BLaER1 treated with 17β-estradiol and CSF1 and Interleukin-3, amounts not matched to agents 10 nM and 100 nM (cell line): ENCODE measurements at regions not wholly inside any gene's neighbourhood (a gene's known extent, or its start where the extent isn't known, plus 50 kb on each side); places are given as distances from the start of the nearest gene placed in this dataset.

Experiments used
- H3K27ac ChIP-seq, 11 experiments: shearing (Covaris generic); formaldehyde crosslinking; 2 replicates each; pipeline ENCODE4 v1.8.1; 2022
- H3K27me3 ChIP-seq, 11 experiments: shearing (Covaris generic); formaldehyde crosslinking; 2 replicates each; pipeline ENCODE4 v1.8.1; 2022
- H3K36me3 ChIP-seq, 11 experiments: shearing (Covaris generic); formaldehyde crosslinking; 2 replicates each; pipeline ENCODE4 v1.8.1; 2022
- H3K4me1 ChIP-seq, 10 experiments: shearing (Covaris generic); formaldehyde crosslinking; 2 replicates each; pipeline ENCODE4 v1.8.1; 2022
- H3K4me2 ChIP-seq, 11 experiments: shearing (Covaris generic); formaldehyde crosslinking; 2 replicates each; pipeline ENCODE4 v1.8.1; 2022
- H3K4me3 ChIP-seq, 10 experiments: shearing (Covaris generic); formaldehyde crosslinking; 2 replicates each; pipeline ENCODE4 v1.8.1; 2022
- H3K9ac ChIP-seq, 11 experiments: shearing (Covaris generic); formaldehyde crosslinking; 2 replicates each; pipeline ENCODE4 v1.8.1; 2022
- H3K9me3 ChIP-seq, 11 experiments: shearing (Covaris generic); formaldehyde crosslinking; replicated peaks in 1 of 11; 2 replicates each; pipeline ENCODE4 v1.8.1; 2022
- H4K20me1 ChIP-seq, 11 experiments: shearing (Covaris generic); formaldehyde crosslinking; 2 replicates each; pipeline ENCODE4 v1.8.1; 2022
- Cebpa-rat ChIP-seq, 11 experiments: shearing (Covaris generic); IDR thresholded peaks; 2 replicates each; pipeline ENCODE4 v1.8.1; 2022

DNA sequence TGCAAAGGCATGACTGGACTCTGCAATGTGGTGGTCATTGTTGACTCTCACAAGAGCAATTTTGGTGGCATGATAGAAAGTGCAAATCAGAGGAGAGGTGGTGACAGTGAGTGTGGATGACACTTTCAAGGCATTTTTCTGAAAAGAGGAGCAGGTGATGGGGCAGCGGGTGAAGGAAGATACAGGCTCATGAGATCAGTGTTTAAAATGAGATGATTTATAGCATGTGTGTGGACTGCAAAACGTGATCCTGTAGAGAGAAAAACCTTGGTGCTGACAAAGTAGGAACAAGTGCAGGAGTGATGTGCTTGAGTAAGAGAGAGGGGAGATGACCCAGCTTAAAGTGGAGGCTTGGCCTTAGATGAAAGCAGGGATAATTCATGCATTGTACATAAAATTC, 171.2 kb upstream of the PPP2R2B start:
- no peak overlapping the region for H3K4me3 ChIP-seq
- H3K27ac ChIP-seq = no peak overlapping the region
- peaks cover 0 to 20% (median 0%) of the 10 kb centered on the region in 10 experiments; a peak in 7 of 20 replicates for H3K4me1 ChIP-seq
- no peaks in the 10 kb centered on the region for H3K9me3 ChIP-seq
- TF ChIP-seq Cebpa-rat (IDR thresholded peaks at IDR 0.05) = no peak
- H4K20me1 ChIP-seq = 0 out of 22 replicates have a peak, but pooled peaks cover 0 to 5% (median 0%) of the 10 kb centered on the region in 11 experiments
- no peaks in the 10 kb centered on the region for H3K27me3 ChIP-seq
- H3K36me3 ChIP-seq = no peaks in the 10 kb centered on the region
- no peak overlapping the region for H3K9ac ChIP-seq
- no peak overlapping the region for H3K4me2 ChIP-seq

DNA sequence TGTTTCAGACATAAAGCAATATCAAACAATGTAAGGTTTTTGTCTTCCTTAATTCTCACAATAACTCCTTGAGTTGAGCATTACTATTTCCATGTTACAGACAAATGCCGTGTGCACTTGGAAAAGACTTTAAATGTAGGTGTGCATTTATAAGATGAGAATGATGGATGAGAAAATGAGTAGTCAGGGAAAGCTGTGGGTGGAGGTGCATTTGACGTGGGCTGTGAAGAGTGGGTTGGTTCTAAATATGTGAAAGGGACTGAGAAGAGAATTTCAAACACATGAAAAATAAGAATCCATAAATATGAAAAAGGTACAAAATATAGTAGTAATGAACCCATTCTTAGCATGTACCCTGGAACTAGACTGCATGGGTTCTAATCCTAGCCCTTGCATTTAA, 171.6 kb upstream of the PPP2R2B start:
- Histone ChIP-seq H3K4me1 (peaks cover 0 to 20% (median 0%) of the 10 kb centered on the region in 10 experiments; a peak in 7 of 20 replicates), H3K36me3 (no peaks in the 10 kb centered on the region)

DNA sequence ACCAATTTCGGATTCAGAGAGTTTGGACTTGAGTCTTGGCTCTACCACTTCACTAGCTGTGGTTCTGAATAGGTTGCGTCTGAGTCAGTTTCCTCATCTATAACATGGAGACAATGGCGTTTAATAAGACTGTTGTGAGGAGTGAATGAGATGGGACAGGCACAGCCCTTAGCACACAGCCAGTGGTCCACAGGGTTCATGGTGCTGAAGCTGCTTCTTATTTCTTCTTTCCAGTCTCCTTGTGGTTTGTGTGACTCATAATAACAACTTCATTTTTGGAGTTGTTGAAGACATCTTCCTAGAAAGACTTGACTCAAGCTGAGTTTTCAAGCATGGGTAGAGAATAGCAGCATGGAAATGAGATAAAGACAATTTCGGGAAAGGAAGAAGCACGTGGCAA, 172.6 kb upstream of the PPP2R2B start:
- TF ChIP-seq Cebpa-rat (IDR thresholded peaks at IDR 0.05) = no peak
- 0 out of 22 replicates have a peak, but pooled peaks cover 0 to 5% (median 0%) of the 10 kb centered on the region in 11 experiments for H4K20me1 ChIP-seq
- peaks cover 0 to 20% (median 0%) of the 10 kb centered on the region in 10 experiments; a peak in 7 of 20 replicates for H3K4me1 ChIP-seq
- peak overlapping the region in 3 of 11 experiments; percentile 12 to 70 (median 46); a peak in 4 of 22 replicates for H3K4me2 ChIP-seq
- H3K36me3 ChIP-seq = no peaks in the 10 kb centered on the region
- H3K4me3 ChIP-seq = no peak overlapping the region
- no peak overlapping the region for H3K27ac ChIP-seq
- H3K27me3 ChIP-seq = no peaks in the 10 kb centered on the region
- no peaks in the 10 kb centered on the region for H3K9me3 ChIP-seq
- H3K9ac ChIP-seq = no peak overlapping the region

More for the DNA sequence above, 171.6 kb upstream of the PPP2R2B start:
- H3K4me2 ChIP-seq = no peak overlapping the region
- H3K9ac ChIP-seq = no peak overlapping the region
- 0 out of 22 replicates have a peak, but pooled peaks cover 0 to 5% (median 0%) of the 10 kb centered on the region in 11 experiments for H4K20me1 ChIP-seq
- no peak overlapping the region for H3K27ac ChIP-seq
- H3K4me3 ChIP-seq = no peak overlapping the region
- H3K9me3 ChIP-seq = no peaks in the 10 kb centered on the region
- no peaks in the 10 kb centered on the region for H3K27me3 ChIP-seq
- TF ChIP-seq Cebpa-rat (IDR thresholded peaks at IDR 0.05) = no peak

DNA sequence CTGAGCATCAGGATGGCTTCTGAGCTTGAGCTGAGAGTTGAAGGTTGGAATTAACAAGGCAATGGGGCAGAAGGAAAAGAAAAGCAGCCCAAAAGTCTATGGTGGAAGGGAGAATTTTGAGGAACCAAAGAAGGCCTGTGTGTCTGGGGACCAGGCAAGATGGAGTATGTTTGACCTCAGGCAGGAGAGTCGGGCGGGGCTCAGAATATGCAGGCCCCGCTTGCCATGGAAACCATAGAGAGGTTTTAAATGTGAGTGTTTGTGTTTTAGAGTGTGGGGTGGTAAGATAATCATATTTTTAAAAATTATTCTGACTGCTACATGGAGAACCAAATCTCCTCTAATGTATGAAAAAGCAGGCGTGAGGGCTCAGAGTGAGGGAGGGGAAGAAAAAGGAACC, 174.0 kb upstream of the PPP2R2B start:
- H3K4me1 ChIP-seq = peaks cover 0 to 20% (median 0%) of the 10 kb centered on the region in 10 experiments; a peak in 7 of 20 replicates
- TF ChIP-seq Cebpa-rat (IDR thresholded peaks at IDR 0.05) = no peak
- H3K9me3 ChIP-seq = no peaks in the 10 kb centered on the region
- no peak overlapping the region for H3K4me3 ChIP-seq
- H3K27me3 ChIP-seq = no peaks in the 10 kb centered on the region
- H4K20me1 ChIP-seq = 0 out of 22 replicates have a peak, but pooled peaks cover 0 to 5% (median 0%) of the 10 kb centered on the region in 11 experiments
- no peaks in the 10 kb centered on the region for H3K36me3 ChIP-seq
- no peak overlapping the region for H3K9ac ChIP-seq
- no peak overlapping the region for H3K27ac ChIP-seq
- peak overlapping the region in 2 of 11 experiments; percentile 46 to 70; a peak in 4 of 22 replicates for H3K4me2 ChIP-seq

DNA sequence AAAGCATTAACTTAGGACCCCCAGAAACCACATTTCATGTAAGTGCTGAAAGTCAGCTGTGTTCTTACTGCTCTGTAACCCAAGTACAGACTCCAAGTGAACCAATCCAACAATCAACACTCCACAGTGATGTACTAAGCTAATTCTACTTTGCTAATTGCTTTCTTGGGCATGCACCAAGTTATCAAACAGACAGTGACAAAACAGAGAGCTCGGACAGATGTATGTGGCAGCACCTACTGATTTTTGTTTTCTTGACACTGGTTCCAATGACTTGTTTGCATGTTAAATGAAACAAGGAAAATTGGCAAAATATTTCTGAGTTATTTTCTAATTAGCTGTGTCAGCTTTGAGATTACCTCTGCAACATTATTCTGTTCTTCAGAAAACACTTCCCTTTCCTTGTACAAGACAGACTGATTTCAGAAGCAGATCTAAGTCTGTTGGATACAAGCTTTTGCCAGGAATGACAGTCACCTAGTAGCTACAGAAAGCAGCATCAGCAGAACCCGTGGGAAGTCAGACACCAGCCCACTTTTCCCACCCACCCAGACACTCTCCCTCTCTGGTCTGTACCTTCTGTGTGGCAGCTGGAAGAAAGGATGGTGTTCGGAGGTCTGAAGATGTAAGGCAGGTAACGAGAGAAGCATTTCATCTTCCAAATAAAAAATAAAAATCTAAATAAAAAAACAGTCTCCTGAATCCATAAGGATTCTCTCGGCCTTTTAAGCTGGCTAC, 176.7 kb upstream of the PPP2R2B start:
- H3K27me3 ChIP-seq = no peaks in the 10 kb centered on the region
- H4K20me1 ChIP-seq = 0 out of 22 replicates have a peak, but pooled peaks cover 0 to 5% (median 0%) of the 10 kb centered on the region in 11 experiments

DNA sequence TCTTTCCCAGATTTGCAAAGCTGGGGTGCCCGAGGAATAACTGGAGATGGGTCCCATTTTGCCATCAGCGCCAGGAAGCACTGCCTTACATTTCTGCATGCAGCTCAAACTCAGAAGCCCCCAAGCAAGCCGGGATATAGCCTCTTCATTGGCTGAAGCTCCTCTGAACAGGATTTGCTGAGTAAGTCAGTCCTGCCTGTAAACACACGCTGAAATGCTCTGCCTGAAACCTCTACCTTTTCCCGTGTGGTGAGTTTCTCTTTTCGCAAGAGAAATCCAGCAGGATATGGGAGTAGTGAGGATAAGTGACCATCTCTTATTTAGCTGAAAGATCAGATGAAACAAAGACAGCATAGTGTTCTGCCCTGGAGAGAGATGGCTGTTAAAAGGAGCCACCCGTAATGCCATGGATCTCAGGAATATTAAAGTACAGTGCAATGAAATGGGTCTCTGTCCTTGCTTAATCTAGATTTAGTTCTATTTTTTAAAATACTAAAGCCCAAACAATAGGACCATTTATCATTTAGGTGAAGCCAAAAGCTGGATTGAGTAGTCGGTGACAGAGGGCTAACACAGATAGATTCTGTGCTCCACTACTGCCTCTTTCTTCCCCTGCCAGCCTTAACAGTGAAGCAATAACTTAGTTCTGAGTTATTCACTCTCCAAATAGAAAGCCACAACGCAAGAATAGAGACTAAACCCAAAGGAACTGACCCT, 177.5 kb upstream of the PPP2R2B start:
- Histone ChIP-seq H3K36me3 (no peaks in the 10 kb centered on the region), H3K4me3 (no peak overlapping the region), H3K4me2 (no peak overlapping the region), H3K4me1 (peaks cover 0 to 17% (median 0%) of the 10 kb centered on the region in 10 experiments; a peak in 7 of 20 replicates), H3K9me3 (no peaks in the 10 kb centered on the region), H3K27ac (no peak overlapping the region), H4K20me1 (0 out of 22 replicates have a peak, but pooled peaks cover 0 to 5% (median 0%) of the 10 kb centered on the region in 11 experiments), H3K9ac (no peak overlapping the region), H3K27me3 (no peaks in the 10 kb centered on the region)
- TF ChIP-seq Cebpa-rat (IDR thresholded peaks at IDR 0.05) = no peak

More for the DNA sequence above, 176.7 kb upstream of the PPP2R2B start:
- no peak overlapping the region for H3K4me3 ChIP-seq
- peaks cover 0 to 20% (median 0%) of the 10 kb centered on the region in 10 experiments; a peak in 7 of 20 replicates for H3K4me1 ChIP-seq
- H3K9ac ChIP-seq = no peak overlapping the region
- no peak overlapping the region for H3K27ac ChIP-seq
- H3K4me2 ChIP-seq = no peak overlapping the region
- H3K9me3 ChIP-seq = no peaks in the 10 kb centered on the region
- no peaks in the 10 kb centered on the region for H3K36me3 ChIP-seq
- TF ChIP-seq Cebpa-rat (IDR thresholded peaks at IDR 0.05) = no peak

DNA sequence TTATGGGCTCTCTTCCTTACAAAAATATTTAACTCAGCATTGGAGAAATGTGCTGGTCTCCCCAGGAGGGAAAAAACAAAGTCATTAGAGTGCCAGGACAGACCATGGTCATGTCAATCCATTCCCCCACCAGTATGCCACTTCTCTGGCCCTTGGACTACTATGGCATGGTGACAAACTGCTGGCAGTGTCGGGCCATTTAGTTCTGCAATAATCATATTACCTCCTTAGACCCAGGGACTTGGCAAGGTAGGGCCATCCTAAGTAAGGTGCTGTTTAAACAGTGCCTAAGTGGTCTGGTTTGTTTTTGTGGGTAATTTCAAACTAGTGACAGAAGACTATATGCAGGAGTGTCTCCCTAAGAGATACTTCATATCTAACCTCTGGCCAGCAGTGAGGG, 177.8 kb upstream of the STK32A start:
- H4K20me1 ChIP-seq = no peaks in the 10 kb centered on the region
- no peak for TF ChIP-seq Cebpa-rat (IDR thresholded peaks at IDR 0.05)
- no peak overlapping the region for H3K4me3 ChIP-seq
- H3K4me1 ChIP-seq = peaks cover 0 to 6% (median 0%) of the 10 kb centered on the region in 10 experiments; a peak in 6 of 20 replicates
- H3K9me3 ChIP-seq = no peaks in the 10 kb centered on the region
- no peak overlapping the region for H3K9ac ChIP-seq
- H3K4me2 ChIP-seq = no peak overlapping the region
- H3K36me3 ChIP-seq = no peaks in the 10 kb centered on the region
- no peak overlapping the region for H3K27ac ChIP-seq
- H3K27me3 ChIP-seq = no peaks in the 10 kb centered on the region

DNA sequence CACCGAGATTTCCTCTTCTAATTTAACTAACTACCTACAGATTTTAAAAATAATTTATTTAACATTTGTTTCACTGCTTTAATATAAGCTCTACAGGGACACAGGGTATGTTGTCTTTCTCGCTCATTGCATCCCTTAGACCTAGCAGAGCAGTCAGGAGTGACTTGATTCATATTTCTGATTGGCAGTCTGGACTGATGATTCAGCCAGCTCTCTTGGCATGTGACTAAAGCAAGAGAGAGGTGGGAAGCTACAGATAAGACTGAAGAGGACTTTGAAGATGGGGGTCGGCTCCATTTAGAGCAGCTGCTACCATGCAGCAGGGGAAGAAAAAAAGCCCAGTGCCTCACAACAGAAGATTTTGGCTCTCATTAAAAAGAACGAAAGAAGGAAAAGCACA, 173.4 kb upstream of the STK32A start:
- no peaks in the 10 kb centered on the region for H3K27me3 ChIP-seq
- H3K9ac ChIP-seq = no peak overlapping the region
- no peaks in the 10 kb centered on the region for H4K20me1 ChIP-seq
- H3K4me3 ChIP-seq = no peak overlapping the region
- H3K27ac ChIP-seq = no peak overlapping the region
- no peak for TF ChIP-seq Cebpa-rat (IDR thresholded peaks at IDR 0.05)
- H3K9me3 ChIP-seq = no peaks in the 10 kb centered on the region
- peaks cover 0 to 6% (median 0%) of the 10 kb centered on the region in 10 experiments; a peak in 2 of 20 replicates for H3K4me1 ChIP-seq
- no peaks in the 10 kb centered on the region for H3K36me3 ChIP-seq
- H3K4me2 ChIP-seq = no peak overlapping the region

DNA sequence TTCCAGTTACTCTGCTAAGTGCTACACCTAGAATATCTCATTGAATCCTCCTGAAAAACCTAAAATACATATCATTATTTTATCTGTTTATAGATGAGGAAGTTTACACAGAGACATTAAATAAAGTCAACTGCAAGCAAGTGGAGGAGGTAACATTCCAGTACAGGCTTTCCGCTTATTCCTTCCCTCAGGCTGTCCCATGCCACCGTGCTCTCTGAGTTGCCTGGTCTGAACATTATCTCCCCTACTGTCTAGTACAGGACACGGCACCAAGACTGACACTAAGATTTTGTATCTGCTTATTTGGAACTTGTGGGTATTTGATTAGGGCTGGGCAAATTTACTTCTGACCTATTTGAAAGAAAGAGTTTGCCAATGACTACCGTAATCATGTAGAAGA, 172.4 kb upstream of the STK32A start:
- Histone ChIP-seq H3K4me2 (peak overlapping the region in 1 of 11 experiments; percentile 7; a peak in 2 of 22 replicates), H3K9ac (no peak overlapping the region), H3K27ac (no peak overlapping the region), H3K36me3 (no peaks in the 10 kb centered on the region), H4K20me1 (no peaks in the 10 kb centered on the region), H3K9me3 (no peaks in the 10 kb centered on the region), H3K27me3 (no peaks in the 10 kb centered on the region), H3K4me1 (peaks cover 0 to 6% (median 0%) of the 10 kb centered on the region in 10 experiments; a peak in 2 of 20 replicates), H3K4me3 (no peak overlapping the region)
- TF ChIP-seq Cebpa-rat (IDR thresholded peaks at IDR 0.05) = no peak
